GM18498 (cell line): ENCODE measurements at regions not wholly inside any gene's neighbourhood (a gene's known extent, or its start where the extent isn't known, plus 50 kb on each side); places are given as distances from the start of the nearest gene placed in this dataset.

Experiments used
- ATAC-seq: cut with Tn5 transposase; IDR thresholded peaks from one replicate; pipeline ENCODE4 v1.9.1; 2021; ENCODE audit warnings: mild to moderate bottlenecking, moderate library complexity; ENCODE audit not compliant: unreplicated experiment

GRCh38 chr14:101705733-101706508 lies 55.6 kb upstream of the PPP2R5C start:
- peak; percentile 58 for ATAC-seq

GRCh38 chr14:101706509-101707067 lies 54.9 kb upstream of the PPP2R5C start:
- no peak for ATAC-seq

DNA sequence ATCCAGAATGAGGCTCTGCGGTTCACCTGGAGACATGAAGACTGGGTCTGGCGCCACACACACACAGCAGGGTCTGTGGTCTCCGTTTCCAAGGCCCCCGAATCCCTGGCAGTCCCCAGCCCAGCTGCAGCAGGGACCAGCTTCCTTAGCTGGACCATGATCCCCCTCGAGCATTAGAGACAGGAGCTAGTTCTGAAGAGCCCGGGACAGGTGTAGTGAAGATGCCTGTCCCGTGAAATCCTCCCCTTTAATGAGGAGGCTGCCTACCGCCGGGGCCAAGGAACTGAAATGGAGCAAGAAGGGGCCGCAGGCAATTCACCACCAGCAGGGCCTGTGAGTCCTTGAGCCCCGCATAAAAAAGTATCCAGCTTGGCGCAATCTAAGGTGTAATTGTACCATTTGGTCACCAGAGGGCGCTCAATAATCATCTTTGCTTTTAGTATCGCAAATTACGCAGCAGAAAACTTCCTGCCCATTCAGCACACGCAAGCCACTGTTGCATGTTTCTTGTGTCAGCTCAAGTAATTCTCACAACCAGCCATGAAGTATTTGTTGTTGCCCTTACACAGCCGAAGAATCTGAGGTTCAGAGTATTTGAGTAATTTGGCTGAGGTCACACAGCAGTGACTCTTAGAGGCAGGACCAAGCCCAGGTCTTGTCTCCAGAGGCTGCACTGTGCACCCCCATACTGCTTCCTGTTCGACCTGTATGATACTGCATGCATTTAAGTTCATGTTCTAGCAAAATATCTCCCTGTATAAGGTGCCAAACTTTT lies 54.3 kb upstream of the PPP2R5C start:
- no peak for ATAC-seq

GRCh38 chr14:101707863-101708620 lies 53.5 kb upstream of the PPP2R5C start:
- ATAC-seq, result no peak

DNA sequence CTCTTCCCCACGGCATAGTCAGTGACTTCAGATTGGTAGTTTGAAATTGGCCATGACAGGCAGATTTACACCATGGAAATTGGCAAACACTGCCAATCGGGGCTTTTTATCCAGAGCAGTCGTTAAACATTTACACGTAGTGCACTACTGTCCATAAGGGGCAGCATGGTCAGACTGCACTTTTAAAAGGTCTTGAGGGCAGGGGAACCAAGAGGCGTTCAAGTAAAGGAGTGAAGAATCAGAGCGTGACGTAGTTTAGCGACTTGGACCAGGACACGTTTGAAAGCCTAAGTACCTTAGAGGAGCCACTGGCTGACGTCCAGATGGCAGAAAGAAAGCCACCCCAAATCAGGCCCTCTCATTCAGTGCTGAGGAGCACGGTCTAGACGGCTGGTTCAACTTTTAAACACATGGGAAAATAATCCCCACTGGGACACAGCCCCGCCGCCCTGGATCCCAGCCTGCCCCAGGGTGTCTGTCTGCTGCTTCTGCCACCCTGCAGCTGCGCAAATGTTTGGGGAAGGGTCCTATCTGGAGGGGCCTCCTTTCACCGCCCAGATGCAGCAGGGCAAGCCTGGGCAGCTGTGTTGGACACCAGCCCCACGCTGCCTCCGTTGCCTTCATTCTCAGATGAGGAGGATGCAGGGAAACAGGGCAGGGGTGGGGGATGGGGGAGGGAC lies 52.5 kb upstream of the PPP2R5C start:
- ATAC-seq, result no peak

- no peak for ATAC-seq
Measured at GRCh38 chr14:101709533-101709881, 52.0 kb upstream of the PPP2R5C start.

DNA sequence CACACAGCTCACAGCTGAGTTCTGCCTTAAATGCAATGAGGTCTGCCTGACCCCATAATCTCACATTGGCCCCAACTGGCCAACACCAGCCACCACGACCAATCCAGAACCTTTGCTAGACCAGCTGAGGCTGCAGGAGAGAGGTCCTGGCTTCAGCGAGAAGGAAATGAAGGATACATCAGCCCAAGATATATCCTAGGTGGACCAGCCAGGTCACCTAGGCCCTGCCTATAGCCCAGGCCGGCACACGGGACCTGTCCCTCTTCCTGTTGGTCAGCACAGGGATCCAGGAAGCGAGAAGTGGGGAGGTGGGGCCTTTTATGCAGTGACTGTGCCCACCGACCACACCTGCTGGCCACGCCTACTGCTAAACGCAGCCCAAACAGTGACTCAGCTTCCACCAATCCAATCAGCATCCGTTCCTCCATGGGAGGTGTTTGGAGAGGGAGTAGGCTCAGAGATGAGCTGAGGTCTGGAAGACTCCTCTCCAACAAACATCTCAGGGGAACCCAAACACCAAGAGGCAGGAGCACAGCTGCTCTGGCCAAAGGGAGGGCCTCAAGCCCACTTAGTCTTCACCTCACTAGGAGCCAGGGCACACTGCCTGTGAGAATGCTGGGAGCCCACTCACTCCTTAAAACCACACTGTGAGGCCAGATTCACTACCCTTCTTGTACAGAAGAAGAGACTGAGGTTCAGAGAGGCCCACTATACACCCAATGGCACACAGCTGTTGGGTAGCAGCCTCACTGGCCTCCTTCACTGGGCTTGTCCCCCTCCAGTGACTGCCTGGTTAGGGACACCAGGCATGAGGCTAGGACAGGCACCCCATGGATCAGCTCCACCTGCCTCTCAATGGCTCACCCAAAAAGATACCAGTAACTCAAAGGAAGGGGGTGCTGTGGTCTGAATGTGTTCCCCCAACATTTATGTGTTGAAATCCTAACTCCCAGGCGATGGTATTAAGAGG lies 51.3 kb upstream of the PPP2R5C start:
- ATAC-seq, result no peak

- ATAC-seq, result no peak
Measured at GRCh38 chr14:101711041-101711856, 50.3 kb upstream of the PPP2R5C start.
